Thyroid gland (tissue), 4 donors: ENCODE measurements at regions not wholly inside any gene's neighbourhood (a gene's known extent, or its start where the extent isn't known, plus 50 kb on each side); places are given as distances from the start of the nearest gene placed in this dataset.

Experiments used
- DNase-seq, 2 donors: peaks; one replicate each; pipeline ENCODE4 v3.0.0-alpha.2; 2019
- H3K27ac ChIP-seq, 3 donors: fragments of 200-600 bp; sonication (generic); 1 replicate in 2 of 3; 2 replicates in 1 of 3; pipeline ENCODE4 v1.5.1; 2016 to 2019; ENCODE audit warnings: mild to moderate bottlenecking in 1 of 3, moderate library complexity in 1 of 3
- H3K27me3 ChIP-seq: fragments of 200-600 bp; sonication (generic); one replicate; pipeline ENCODE4 v1.5.1; 2019
- H3K36me3 ChIP-seq, 2 donors: fragments of 200-600 bp; sonication (generic); one replicate each; pipeline ENCODE4 v1.5.1; 2016 to 2019
- H3K4me1 ChIP-seq, 2 donors: fragments of 200-600 bp; sonication (generic); one replicate each; pipeline ENCODE4 v1.5.1; 2017 to 2019
- H3K4me3 ChIP-seq, 3 donors: fragments of 200-600 bp; sonication (generic); replicated peaks in 1 of 3; 1 replicate in 2 of 3; 2 replicates in 1 of 3; pipeline ENCODE4 v1.5.1; 2016; ENCODE audit warnings: mild to moderate bottlenecking in 1 of 3
- H3K9me3 ChIP-seq: fragments of 200-600 bp; sonication (generic); one replicate; pipeline ENCODE4 v1.5.1; 2017
- POLR2A ChIP-seq, 2 donors: fragments of 450-650 bp; IDR thresholded peaks; one replicate each; pipeline ENCODE4 v1.6.1; 2017; ENCODE audit warnings: antibody characterized with exemption in 2 of 2, mild to moderate bottlenecking in 2 of 2, moderate library complexity in 1 of 2
- WGBS, 2 donors: methylation state at CpG; one replicate each; pipeline ENCODE4 v1.1.5; 2017; 5-methylcytosine and 5-hydroxymethylcytosine counted together
- intact Hi-C: fragments of 100-400 bp; cut with DNase I; formaldehyde crosslinking; loops from one replicate; pipeline ENCODE4 v1.15.1; 2023
- TF ChIP-seq, protein P1 (sequence below), 6 experiments: fragments of 200-600 bp in 3 of 6; fragments of 450-650 bp in 3 of 6; sonication (generic) in 3 of 6; IDR thresholded peaks; one replicate each; pipeline ENCODE4 v1.5.1; 2016 to 2019; ENCODE audit warnings: antibody characterized with exemption in 6 of 6, mild to moderate bottlenecking in 2 of 6, inconsistent platforms in 1 of 6, moderate library complexity in 1 of 6

DNA sequence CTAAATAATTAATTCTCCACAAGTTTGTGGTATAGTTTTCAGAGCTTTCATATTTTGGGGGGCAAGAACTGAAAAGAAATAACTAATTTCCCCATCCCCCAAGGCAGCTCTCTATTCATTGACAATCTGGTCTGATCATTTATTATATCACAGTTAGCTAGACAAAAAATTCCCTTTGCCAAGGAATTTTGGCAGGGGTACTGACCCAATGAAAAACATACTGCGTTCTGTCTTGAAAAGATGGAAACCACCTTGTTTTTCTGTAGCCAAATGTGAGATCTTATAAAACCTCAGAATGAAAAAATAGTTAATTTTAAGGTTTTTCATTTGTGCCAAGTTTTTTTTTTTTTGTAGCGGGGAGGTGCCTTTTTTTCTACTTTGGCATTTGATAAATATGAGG is 1008.9 kb downstream of the EFNA5 start:
- DNase-seq: no peak
- H3K9me3 ChIP-seq: no peaks in the 10 kb centered on the region
- 34 to 64% methylated on average over 2 of the region's 2 CpGs for WGBS, 2 donors
- H3K27me3 ChIP-seq: no peaks in the 10 kb centered on the region
- intact Hi-C loops: no loop called here
- H3K4me3 ChIP-seq: no peak overlapping the region
- no peaks in the 10 kb centered on the region for H3K36me3 ChIP-seq
- TF ChIP-seq POLR2A (IDR thresholded peaks at IDR 0.05): no peak
- TF ChIP-seq, protein P1, sequence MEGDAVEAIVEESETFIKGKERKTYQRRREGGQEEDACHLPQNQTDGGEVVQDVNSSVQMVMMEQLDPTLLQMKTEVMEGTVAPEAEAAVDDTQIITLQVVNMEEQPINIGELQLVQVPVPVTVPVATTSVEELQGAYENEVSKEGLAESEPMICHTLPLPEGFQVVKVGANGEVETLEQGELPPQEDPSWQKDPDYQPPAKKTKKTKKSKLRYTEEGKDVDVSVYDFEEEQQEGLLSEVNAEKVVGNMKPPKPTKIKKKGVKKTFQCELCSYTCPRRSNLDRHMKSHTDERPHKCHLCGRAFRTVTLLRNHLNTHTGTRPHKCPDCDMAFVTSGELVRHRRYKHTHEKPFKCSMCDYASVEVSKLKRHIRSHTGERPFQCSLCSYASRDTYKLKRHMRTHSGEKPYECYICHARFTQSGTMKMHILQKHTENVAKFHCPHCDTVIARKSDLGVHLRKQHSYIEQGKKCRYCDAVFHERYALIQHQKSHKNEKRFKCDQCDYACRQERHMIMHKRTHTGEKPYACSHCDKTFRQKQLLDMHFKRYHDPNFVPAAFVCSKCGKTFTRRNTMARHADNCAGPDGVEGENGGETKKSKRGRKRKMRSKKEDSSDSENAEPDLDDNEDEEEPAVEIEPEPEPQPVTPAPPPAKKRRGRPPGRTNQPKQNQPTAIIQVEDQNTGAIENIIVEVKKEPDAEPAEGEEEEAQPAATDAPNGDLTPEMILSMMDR (IDR thresholded peaks at IDR 0.05): no peak
- no peaks in the 10 kb centered on the region for H3K4me1 ChIP-seq
- H3K27ac ChIP-seq: no peak overlapping the region

DNA sequence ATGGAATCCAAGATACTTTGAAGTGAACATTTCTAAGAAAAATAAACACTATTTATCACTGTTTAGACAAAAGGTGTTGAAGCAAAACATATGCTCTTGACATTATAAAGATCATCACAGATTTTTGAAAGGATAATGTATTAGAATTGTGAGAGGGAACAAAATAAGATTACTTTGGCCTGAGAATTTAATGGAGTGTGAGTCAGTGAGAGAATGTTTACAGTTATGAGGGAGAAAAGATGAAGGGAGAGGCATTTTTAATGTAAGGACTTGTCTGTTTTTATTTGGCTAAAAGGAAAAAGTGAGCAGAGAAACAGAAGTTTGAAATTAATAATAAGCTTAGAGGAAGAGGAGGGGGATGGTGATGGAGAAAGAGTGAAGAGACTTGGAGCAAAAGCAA is 1010.1 kb downstream of the EFNA5 start:
- Histone ChIP-seq H3K4me1 (no peaks in the 10 kb centered on the region), H3K36me3 (no peaks in the 10 kb centered on the region), H3K4me3 (no peak overlapping the region), H3K27ac (no peak overlapping the region), H3K27me3 (no peaks in the 10 kb centered on the region), H3K9me3 (no peaks in the 10 kb centered on the region)
- no peak for DNase-seq
- intact Hi-C loops: no loop called here
- TF ChIP-seq, protein P1 (IDR thresholded peaks at IDR 0.05): no peak
- no peak for TF ChIP-seq POLR2A (IDR thresholded peaks at IDR 0.05)

DNA sequence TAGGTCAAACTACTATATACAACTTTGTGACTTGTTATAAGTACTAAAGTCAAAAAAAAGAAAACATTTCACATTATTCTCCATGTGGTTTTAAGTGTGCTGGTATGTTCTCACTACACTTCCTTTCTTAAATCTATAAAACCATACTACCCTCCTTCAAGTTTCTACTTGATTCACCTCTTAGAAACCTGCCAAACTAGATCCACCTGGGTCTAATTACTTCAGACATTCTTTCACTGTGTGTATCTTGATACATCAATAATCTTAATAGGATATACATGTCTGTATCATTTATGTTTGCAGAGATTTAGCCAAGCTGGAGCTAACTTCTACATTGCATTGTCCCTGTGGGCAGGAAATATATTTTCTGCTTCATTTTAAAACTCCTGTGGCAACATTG is 1012.6 kb downstream of the EFNA5 start:
- no peak overlapping the region for H3K27ac ChIP-seq
- H3K4me3 ChIP-seq: no peak overlapping the region
- H3K36me3 ChIP-seq: no peaks in the 10 kb centered on the region
- no peaks in the 10 kb centered on the region for H3K27me3 ChIP-seq
- no peak for DNase-seq
- H3K4me1 ChIP-seq: no peaks in the 10 kb centered on the region
- no peaks in the 10 kb centered on the region for H3K9me3 ChIP-seq
- TF ChIP-seq, protein P1 (IDR thresholded peaks at IDR 0.05): no peak
- TF ChIP-seq POLR2A (IDR thresholded peaks at IDR 0.05): no peak
- intact Hi-C loops: no loop called here

DNA sequence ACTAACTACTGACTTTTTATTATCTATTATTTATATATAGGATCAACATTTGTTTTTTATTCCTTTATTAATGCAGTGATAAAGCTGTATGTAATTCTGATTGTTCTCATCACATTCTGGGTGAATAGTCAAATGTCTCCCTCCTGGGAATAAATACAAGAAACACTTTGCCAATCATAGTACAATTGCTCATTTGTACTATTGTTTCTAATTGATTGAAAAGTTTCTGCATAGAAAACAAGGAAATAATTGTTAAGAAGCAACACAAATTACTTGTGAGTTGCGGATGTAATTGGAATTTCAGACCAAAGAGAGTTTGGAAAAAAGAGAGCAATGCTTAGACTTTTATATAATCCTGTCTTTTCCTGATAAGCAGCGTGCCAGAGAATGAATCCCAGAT is 1013.9 kb downstream of the EFNA5 start:
- TF ChIP-seq, protein P1 (IDR thresholded peaks at IDR 0.05): no peak
- no peak for TF ChIP-seq POLR2A (IDR thresholded peaks at IDR 0.05)
- no peak for DNase-seq
- H3K9me3 ChIP-seq: no peaks in the 10 kb centered on the region
- intact Hi-C loops: no loop called here
- no peaks in the 10 kb centered on the region for H3K4me1 ChIP-seq
- 86 to 88% methylated on average over 2 of the region's 2 CpGs for WGBS, 2 donors
- H3K27ac ChIP-seq: no peak overlapping the region
- H3K36me3 ChIP-seq: no peaks in the 10 kb centered on the region
- no peaks in the 10 kb centered on the region for H3K27me3 ChIP-seq
- H3K4me3 ChIP-seq: no peak overlapping the region

DNA sequence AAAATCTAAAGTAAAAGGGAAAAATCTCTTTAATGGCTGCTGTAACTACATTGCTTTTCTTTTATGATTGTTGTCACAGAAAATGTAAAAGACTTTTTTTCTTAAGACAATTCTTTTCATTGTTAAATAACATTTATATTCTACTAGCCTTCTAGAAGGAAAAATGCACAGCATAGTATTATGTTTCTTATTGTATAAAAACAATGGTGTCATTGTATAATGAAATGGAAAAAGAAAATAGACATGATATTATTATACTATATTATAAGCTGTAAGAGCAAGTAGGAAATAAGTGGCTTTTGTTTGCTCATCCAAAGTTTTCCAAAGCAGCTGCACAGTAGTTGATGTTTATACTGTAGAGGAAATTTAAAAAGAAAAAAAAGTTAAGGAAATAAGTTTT is 1021.7 kb downstream of the EFNA5 start:
- H3K4me3 ChIP-seq: no peak overlapping the region
- no peaks in the 10 kb centered on the region for H3K4me1 ChIP-seq
- H3K36me3 ChIP-seq: no peaks in the 10 kb centered on the region
- intact Hi-C loops: no loop called here
- no peak overlapping the region for H3K27ac ChIP-seq
- no peak for DNase-seq
- H3K9me3 ChIP-seq: no peaks in the 10 kb centered on the region
- TF ChIP-seq POLR2A (IDR thresholded peaks at IDR 0.05): no peak
- TF ChIP-seq, protein P1 (IDR thresholded peaks at IDR 0.05): no peak
- H3K27me3 ChIP-seq: no peaks in the 10 kb centered on the region
